ENCODE measurements at regions not wholly inside any gene's neighbourhood (a gene's known extent, or its start where the extent isn't known, plus 50 kb on each side); places are given as distances from the start of the nearest gene placed in this dataset.

GRCh38 chr19:31601855-31602254 lies 252.6 kb upstream of the TSHZ3 start:
- H3K36me3 ChIP-seq = no peaks in the 10 kb centered on the region
- DNase-seq (ENCODE audit: low read depth in 1 of 2, low spot score in 2 of 2) = no peak
- no peaks in the 10 kb centered on the region for H3K4me1 ChIP-seq (replicated peaks)
- no peaks in the 10 kb centered on the region for H3K9me3 ChIP-seq (replicated peaks)
- no peak overlapping the region for H3K4me3 ChIP-seq
- no peaks in the 10 kb centered on the region for H3K27me3 ChIP-seq (replicated peaks)
- no peak overlapping the region for H3K27ac ChIP-seq

DNA sequence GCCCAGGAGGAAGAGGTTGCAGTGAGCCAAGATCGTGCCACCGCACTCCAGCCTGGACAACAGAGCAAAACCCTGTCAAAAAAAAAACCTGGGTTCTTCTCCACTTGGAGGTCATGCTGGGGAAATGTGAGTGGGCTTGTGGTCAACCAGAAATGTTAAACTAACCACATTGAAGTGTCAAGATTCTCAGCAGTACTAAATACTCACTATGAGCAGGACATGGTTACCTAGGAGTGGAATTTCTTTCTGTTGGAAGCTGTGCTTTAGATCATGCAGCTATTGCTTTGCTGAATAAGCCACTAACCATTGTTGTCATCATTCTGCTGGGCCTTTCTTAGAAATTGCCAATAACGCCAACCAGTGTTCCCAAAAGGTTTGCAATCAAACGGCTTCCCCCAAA lies 253.3 kb upstream of the TSHZ3 start:
- Histone ChIP-seq H3K4me1 (replicated peaks) (no peaks in the 10 kb centered on the region), H3K27ac (no peak overlapping the region), H3K4me3 (no peak overlapping the region), H3K36me3 (no peaks in the 10 kb centered on the region), H3K27me3 (replicated peaks) (no peaks in the 10 kb centered on the region), H3K9me3 (replicated peaks) (no peaks in the 10 kb centered on the region)
- no peak for DNase-seq (ENCODE audit: low read depth in 1 of 2, low spot score in 2 of 2)

- Histone ChIP-seq H3K4me3 (no peak overlapping the region), H3K9me3 (replicated peaks) (no peaks in the 10 kb centered on the region), H3K36me3 (no peaks in the 10 kb centered on the region), H3K27ac (no peak overlapping the region), H3K4me1 (replicated peaks) (no peaks in the 10 kb centered on the region), H3K27me3 (replicated peaks) (no peaks in the 10 kb centered on the region)
- no peak for DNase-seq (ENCODE audit: low read depth in 1 of 2, low spot score in 2 of 2)
These were observed 255.3 kb upstream of the TSHZ3 start for GRCh38 chr19:31604493-31605040.

DNA sequence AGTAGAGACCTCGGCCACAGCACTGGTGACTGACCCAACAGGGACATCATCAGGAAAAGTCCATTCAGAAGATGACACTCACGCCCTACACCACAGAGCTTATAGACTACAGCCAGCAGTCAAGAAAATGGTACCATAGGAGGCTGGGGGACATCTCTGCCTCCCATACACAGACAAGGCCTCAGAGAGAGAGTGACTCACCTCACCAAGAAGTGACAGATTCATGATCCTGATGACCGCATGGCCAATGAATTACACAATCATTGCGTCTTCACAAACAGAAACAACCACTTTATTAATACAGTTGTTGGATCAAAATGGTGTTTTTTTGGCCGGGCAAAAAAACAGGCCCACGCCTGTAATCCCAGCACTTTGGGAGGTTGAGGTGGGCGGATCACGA lies 260.8 kb upstream of the TSHZ3 start:
- H3K4me1 ChIP-seq (replicated peaks) = no peaks in the 10 kb centered on the region
- no peaks in the 10 kb centered on the region for H3K9me3 ChIP-seq (replicated peaks)
- no peak overlapping the region for H3K27ac ChIP-seq
- no peaks in the 10 kb centered on the region for H3K36me3 ChIP-seq
- DNase-seq (ENCODE audit: low read depth in 1 of 2, low spot score in 2 of 2) = no peak
- no peaks in the 10 kb centered on the region for H3K27me3 ChIP-seq (replicated peaks)
- H3K4me3 ChIP-seq = no peak overlapping the region

DNA sequence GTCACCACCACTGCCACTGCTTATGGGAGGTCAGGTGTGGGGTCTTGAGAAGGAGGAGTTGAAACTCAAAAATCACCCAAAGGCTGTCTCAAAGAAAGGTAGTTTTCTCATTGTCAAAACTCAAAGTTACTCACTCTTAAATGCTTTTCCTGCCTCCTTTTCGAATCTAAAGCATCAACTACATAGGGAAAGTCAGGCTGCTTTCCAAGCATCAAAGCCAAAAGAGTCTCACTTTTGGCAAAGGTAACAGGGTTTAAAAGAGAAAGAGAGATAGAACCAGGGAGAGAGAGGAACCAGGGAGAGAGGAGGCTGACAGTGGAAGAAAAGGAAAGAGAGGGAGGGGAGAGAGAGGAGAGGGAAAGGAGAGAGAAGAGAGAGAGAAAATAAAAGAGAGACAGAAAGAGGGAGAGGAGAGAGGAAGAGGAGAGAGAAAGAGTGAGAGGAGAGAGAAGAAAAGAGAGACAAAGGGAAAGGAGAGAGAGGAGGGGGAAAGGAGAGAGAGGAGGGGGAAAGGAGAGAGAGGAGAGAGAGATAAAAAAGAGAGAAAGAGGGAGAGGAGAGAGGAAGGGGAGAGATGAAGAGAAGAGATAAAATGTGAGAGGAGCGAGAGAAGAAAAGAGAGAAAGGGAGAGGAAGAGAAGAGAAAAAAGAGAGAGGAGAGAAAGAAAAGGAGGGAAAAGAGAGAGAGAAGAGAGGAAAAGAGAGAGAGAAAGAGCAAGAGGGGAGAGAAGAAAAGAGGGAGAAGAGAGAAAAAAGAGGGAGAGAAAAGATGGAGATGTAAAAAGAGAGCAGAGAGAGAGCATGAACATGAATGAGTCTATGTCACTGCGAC lies 262.0 kb upstream of the TSHZ3 start:
- no peak overlapping the region for H3K27ac ChIP-seq
- H3K27me3 ChIP-seq (replicated peaks) = no peaks in the 10 kb centered on the region
- H3K36me3 ChIP-seq = no peaks in the 10 kb centered on the region
- no peaks in the 10 kb centered on the region for H3K9me3 ChIP-seq (replicated peaks)
- no peak for DNase-seq (ENCODE audit: low read depth in 1 of 2, low spot score in 2 of 2)
- H3K4me3 ChIP-seq = no peak overlapping the region
- H3K4me1 ChIP-seq (replicated peaks) = no peaks in the 10 kb centered on the region

- Histone ChIP-seq H3K27me3 (replicated peaks) (no peaks in the 10 kb centered on the region), H3K36me3 (no peaks in the 10 kb centered on the region), H3K4me3 (no peak overlapping the region), H3K4me1 (replicated peaks) (no peaks in the 10 kb centered on the region), H3K27ac (no peak overlapping the region), H3K9me3 (replicated peaks) (no peaks in the 10 kb centered on the region)
- no peak for DNase-seq (ENCODE audit: low read depth in 1 of 2, low spot score in 2 of 2)
These were observed 263.6 kb upstream of the TSHZ3 start for GRCh38 chr19:31612873-31613272.

DNA sequence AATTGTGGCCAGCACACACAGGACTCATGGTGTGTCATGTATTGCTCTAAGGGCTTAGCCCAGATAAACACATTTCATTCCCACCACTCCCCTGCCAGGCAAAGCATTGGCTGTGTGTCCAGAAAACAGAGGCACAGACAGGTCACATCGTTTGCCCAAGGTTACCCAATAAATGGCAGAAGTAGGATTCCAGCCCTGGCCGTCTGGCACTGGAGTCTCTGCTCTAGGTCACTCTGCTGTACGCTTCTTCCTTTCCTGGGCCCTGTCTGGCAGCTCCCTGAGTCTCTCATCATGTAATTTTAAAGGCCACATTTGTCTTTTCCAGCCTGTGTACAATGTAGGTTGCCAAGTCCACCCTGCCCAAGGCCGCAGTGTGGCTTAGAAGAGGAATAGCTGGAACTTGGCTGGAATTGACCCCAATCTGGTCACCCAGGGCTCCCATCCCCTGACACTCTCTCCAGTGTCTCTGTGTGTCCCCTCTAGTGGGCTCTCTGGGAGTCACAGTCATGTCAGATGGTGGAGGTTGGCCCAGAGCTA lies 264.5 kb upstream of the TSHZ3 start:
- Histone ChIP-seq H3K9me3 (replicated peaks) (no peaks in the 10 kb centered on the region), H3K36me3 (no peaks in the 10 kb centered on the region), H3K4me1 (replicated peaks) (no peaks in the 10 kb centered on the region), H3K27me3 (replicated peaks) (no peaks in the 10 kb centered on the region), H3K27ac (no peak overlapping the region), H3K4me3 (no peak overlapping the region)
- DNase-seq (ENCODE audit: low read depth in 1 of 2, low spot score in 2 of 2) = no peak

- no peaks in the 10 kb centered on the region for H3K9me3 ChIP-seq (replicated peaks)
- DNase-seq (ENCODE audit: low read depth in 1 of 2, low spot score in 2 of 2) = no peak
- H3K4me3 ChIP-seq = no peak overlapping the region
- H3K36me3 ChIP-seq = no peaks in the 10 kb centered on the region
- H3K27ac ChIP-seq = no peak overlapping the region
- H3K4me1 ChIP-seq (replicated peaks) = no peaks in the 10 kb centered on the region
- no peaks in the 10 kb centered on the region for H3K27me3 ChIP-seq (replicated peaks)
These were observed 266.8 kb upstream of the TSHZ3 start for GRCh38 chr19:31616031-31616430.

GRCh38 chr19:31617010-31617585 lies 267.9 kb upstream of the TSHZ3 start:
- Histone ChIP-seq H3K4me1 (replicated peaks) (no peaks in the 10 kb centered on the region), H3K9me3 (replicated peaks) (no peaks in the 10 kb centered on the region), H3K36me3 (no peaks in the 10 kb centered on the region), H3K4me3 (no peak overlapping the region), H3K27me3 (replicated peaks) (no peaks in the 10 kb centered on the region), H3K27ac (no peak overlapping the region)
- no peak for DNase-seq (ENCODE audit: low read depth in 1 of 2, low spot score in 2 of 2)

DNA sequence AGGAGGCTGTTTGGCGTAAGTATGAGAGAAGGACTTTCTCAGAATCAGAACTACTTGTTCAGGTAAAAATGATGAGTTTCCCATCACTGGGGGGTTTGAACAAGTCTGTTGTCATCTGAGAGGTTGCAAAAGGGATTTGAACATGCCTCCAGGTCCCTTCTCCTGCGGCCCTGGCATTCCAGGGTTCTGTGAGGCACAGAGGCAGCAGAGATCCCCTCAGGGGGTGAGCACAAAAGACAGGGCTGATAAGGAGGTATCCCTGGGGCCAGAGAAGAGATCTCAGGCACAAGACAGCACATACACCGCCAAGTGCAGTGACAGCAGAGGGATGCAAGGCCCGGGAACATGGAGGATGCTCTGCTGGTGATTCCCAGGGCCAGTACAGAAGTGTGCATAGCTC lies 275.8 kb upstream of the TSHZ3 start:
- no peak for DNase-seq (ENCODE audit: low read depth in 1 of 2, low spot score in 2 of 2)

DNA sequence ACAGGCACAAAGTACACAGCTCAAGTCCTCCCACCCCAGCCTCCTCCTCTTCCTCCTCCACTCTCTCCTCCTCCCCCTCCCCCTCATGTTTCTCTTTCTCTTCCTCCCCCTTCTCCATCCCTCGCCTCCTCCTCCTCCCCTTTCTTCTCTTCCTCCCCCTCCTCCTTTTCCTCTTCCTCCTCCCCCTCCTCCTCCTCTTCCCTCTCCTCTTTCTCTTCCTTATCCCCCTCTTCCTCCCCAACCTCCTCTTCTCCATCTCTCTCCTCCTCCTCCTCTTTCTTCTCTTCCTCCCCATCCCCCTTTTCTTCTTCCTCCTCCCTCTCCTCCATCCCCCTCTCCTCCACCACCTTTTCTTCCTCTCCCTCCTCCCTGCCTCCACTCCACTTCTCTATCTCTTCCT lies 276.3 kb upstream of the TSHZ3 start:
- no peaks in the 10 kb centered on the region for H3K36me3 ChIP-seq

More for the DNA sequence above, 275.8 kb upstream of the TSHZ3 start:
- Histone ChIP-seq H3K36me3 (no peaks in the 10 kb centered on the region), H3K4me1 (replicated peaks) (no peaks in the 10 kb centered on the region), H3K9me3 (replicated peaks) (no peaks in the 10 kb centered on the region), H3K27ac (no peak overlapping the region), H3K4me3 (no peak overlapping the region), H3K27me3 (replicated peaks) (no peaks in the 10 kb centered on the region)

GRCh38 chr19:31626941-31627340 lies 277.7 kb upstream of the TSHZ3 start:
- Histone ChIP-seq H3K36me3 (no peaks in the 10 kb centered on the region), H3K4me1 (replicated peaks) (no peaks in the 10 kb centered on the region), H3K27me3 (replicated peaks) (no peaks in the 10 kb centered on the region), H3K4me3 (no peak overlapping the region), H3K27ac (no peak overlapping the region), H3K9me3 (replicated peaks) (no peaks in the 10 kb centered on the region)
- no peak for DNase-seq (ENCODE audit: low read depth in 1 of 2, low spot score in 2 of 2)

More for the DNA sequence above, 276.3 kb upstream of the TSHZ3 start:
- no peak for DNase-seq (ENCODE audit: low read depth in 1 of 2, low spot score in 2 of 2)
- Histone ChIP-seq H3K4me3 (no peak overlapping the region), H3K27me3 (replicated peaks) (no peaks in the 10 kb centered on the region), H3K4me1 (replicated peaks) (no peaks in the 10 kb centered on the region), H3K9me3 (replicated peaks) (no peaks in the 10 kb centered on the region), H3K27ac (no peak overlapping the region)

- no peaks in the 10 kb centered on the region for H3K36me3 ChIP-seq
- no peak overlapping the region for H3K27ac ChIP-seq
- H3K4me3 ChIP-seq = no peak overlapping the region
- no peaks in the 10 kb centered on the region for H3K4me1 ChIP-seq (replicated peaks)
- no peaks in the 10 kb centered on the region for H3K9me3 ChIP-seq (replicated peaks)
- H3K27me3 ChIP-seq (replicated peaks) = no peaks in the 10 kb centered on the region
- no peak for DNase-seq (ENCODE audit: low read depth in 1 of 2, low spot score in 2 of 2)
These were observed 278.6 kb upstream of the TSHZ3 start for GRCh38 chr19:31627620-31628365.
